DND-41 (cell line): ENCODE measurements at regions not wholly inside any gene's neighbourhood (a gene's known extent, or its start where the extent isn't known, plus 50 kb on each side); places are given as distances from the start of the nearest gene placed in this dataset.

ENCODE experiments used
- EZH2 ChIP-seq: IDR thresholded peaks from 3 replicates; pipeline ENCODE4 v1.6.1; 2012; ENCODE audit warnings: borderline replicate concordance, low read depth, mild to moderate bottlenecking, moderate library complexity, low read length, inconsistent platforms; ENCODE audit not compliant: severe bottlenecking
- TF ChIP-seq, protein P1 (sequence below): IDR thresholded peaks from 2 replicates; pipeline ENCODE4 v1.5.1; 2012; ENCODE audit warnings: borderline replicate concordance, low read length, moderate library complexity, mild to moderate bottlenecking; ENCODE audit not compliant: poor library complexity, severe bottlenecking; ENCODE audit errors: extremely low read depth

DNA sequence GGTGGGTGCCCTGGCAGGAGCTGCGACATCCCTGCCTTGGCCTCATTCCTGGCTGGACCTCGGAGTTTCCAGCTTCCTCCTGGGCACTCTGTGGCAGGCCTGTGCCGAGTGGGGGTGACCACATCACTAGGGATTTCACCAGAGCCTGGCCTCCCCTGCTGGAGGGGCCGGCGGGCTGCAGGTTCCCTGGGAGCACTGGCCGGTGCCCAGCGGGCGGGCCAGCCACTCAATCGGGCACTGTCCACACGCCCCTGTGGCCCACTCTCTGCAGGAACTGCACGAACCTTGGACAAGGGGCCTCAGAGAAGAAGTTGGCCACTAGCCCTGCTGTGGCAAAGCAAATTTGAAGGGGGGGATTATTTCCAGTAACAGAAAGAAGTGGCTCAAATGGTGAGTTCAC lies 110.7 kb upstream of the APCDD1 start:
- TF ChIP-seq, protein P1, sequence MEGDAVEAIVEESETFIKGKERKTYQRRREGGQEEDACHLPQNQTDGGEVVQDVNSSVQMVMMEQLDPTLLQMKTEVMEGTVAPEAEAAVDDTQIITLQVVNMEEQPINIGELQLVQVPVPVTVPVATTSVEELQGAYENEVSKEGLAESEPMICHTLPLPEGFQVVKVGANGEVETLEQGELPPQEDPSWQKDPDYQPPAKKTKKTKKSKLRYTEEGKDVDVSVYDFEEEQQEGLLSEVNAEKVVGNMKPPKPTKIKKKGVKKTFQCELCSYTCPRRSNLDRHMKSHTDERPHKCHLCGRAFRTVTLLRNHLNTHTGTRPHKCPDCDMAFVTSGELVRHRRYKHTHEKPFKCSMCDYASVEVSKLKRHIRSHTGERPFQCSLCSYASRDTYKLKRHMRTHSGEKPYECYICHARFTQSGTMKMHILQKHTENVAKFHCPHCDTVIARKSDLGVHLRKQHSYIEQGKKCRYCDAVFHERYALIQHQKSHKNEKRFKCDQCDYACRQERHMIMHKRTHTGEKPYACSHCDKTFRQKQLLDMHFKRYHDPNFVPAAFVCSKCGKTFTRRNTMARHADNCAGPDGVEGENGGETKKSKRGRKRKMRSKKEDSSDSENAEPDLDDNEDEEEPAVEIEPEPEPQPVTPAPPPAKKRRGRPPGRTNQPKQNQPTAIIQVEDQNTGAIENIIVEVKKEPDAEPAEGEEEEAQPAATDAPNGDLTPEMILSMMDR, result no peak
- no peak for TF ChIP-seq EZH2
